Motor neuron (in vitro differentiated cells): ENCODE measurements at regions not wholly inside any gene's neighbourhood (a gene's known extent, or its start where the extent isn't known, plus 50 kb on each side); places are given as distances from the start of the nearest gene placed in this dataset.

ENCODE experiments used
- ATAC-seq, 8 experiments: fragments of 200-7000 bp; cut with Tn5 transposase; replicated peaks in 6 of 8; 2 replicates each; pipeline ENCODE4 v1.8.0; 2021; ENCODE audit warnings: mild to moderate bottlenecking in 8 of 8, moderate library complexity in 8 of 8
- H3K27ac ChIP-seq, 2 donors: fragments of 250-450 bp; sonication (Bioruptor Pico); 2 replicates each; pipeline ENCODE4 v1.9.0; 2021; ENCODE audit warnings: antibody characterized with exemption in 2 of 2, mild to moderate bottlenecking in 2 of 2, moderate library complexity in 1 of 2
- H3K4me1 ChIP-seq, 2 donors: fragments of 250-450 bp; sonication (Bioruptor Pico); replicated peaks in 1 of 2; 2 replicates each; pipeline ENCODE4 v1.6.1; 2021; ENCODE audit warnings: antibody characterized with exemption in 2 of 2, mild to moderate bottlenecking in 2 of 2, moderate library complexity in 1 of 2
- H3K4me3 ChIP-seq, 5 donors: fragments of 250-450 bp; sonication (Bioruptor Pico); 2 replicates each; pipeline ENCODE4 v1.9.0; 2021; ENCODE audit warnings: antibody characterized with exemption in 5 of 5, mild to moderate bottlenecking in 5 of 5, moderate library complexity in 4 of 5
- WGBS, 10 experiments: fragments of 450-650 bp; shearing (Covaris generic); methylation state at CpG; one replicate each; pipeline ENCODE4 v1.0.0; 2022; 5-methylcytosine and 5-hydroxymethylcytosine counted together
- in situ Hi-C, 9 experiments: fragments of 400-800 bp; cut with MboI; loops; one replicate each; pipeline ENCODE4 v1.15.0; 2021; ENCODE audit warnings: low sequenced_read_pairs in 9 of 9, low pct_unique_long_range_greater_than_20kb in 2 of 9; ENCODE audit not compliant: unreplicated experiment in 9 of 9

DNA sequence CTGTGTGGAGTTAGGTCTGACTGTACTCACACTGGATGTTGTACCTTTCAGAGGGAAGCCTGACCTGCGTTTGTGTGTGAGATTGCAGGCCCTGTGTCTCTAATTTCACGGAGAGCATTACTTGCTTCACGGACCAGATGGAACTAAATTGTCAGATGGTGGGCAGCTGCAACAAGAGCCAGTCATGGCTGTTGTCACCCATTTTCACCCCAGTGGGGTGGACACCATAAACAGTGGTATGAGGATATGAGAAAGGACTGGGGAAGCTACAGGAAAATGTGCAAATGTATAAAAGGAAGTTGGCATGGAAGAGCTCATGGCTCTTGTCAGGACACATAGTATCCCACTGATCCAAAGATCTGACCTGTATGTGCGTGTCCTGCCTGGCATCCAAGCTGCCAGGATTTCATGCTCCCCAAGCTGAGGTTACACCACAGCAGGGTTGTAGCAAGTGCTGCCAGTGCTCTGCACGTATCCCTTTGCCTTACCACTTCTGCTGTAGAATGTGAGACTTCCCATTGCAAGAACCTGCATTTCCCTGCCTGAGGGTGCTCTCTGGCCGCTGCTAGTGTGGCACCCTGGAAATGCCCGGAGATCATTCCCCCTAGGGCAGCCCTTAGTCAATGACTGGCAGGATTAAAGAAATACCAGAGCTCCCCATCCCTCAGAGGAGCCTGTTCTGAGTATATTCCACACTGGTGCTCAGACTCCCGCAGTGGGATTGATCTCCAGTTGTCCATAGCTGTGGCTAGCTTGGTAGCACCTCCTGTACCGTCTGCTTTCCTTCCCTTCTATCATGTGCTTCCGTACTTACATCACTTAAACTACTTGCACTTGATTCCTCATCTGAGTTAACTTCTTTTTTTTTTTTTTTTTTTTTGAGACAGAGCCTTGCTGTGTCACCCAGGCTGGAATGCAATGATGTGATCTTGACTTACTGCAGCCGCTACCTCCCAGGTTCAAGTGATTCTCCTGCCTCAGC is 70.4 kb upstream of the TANC2 start:
- in situ Hi-C loops = no loop called here
- Histone ChIP-seq H3K27ac (no peak overlapping the region), H3K4me3 (no peak overlapping the region), H3K4me1 (peaks cover 20 to 21% of the 10 kb centered on the region in 2 donors)
- ATAC-seq = no peak
- WGBS, 10 experiments = 54 to 100% (median 89%) methylated on average over 1 to 9 of the region's 11 CpGs; no CpG with 5 or more reads in 1 of the 10 experiments

DNA sequence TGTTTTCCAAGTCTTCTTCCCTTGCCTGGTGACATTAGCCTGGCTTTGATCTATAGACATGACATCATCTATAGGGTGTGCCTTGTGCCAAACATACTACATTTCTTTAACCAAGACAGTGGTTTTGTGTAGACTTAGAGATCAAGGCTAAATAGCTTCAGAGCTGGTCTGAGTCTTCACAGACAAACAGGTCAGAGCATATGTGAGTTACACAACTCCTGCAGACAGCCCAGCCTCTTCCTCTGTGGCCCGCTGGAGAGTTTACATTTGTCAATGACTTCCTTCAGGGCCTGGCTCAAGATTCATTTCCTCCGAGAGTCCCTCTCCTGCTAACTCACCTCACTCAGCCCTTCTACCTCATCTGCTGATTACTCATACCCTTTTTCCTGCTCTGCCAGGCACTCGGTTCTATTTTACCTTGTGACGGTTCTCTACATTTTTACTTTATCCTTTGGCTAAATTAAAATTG is 73.1 kb upstream of the TANC2 start:
- peak overlapping the region in 1 of 2 donors; percentile 15 for H3K27ac ChIP-seq
- H3K4me1 ChIP-seq = peaks cover 20 to 21% of the 10 kb centered on the region in 2 donors
- in situ Hi-C loops = no loop called here
- H3K4me3 ChIP-seq = no peak overlapping the region
- peak; percentile 58 to 93 (median 88) for ATAC-seq
- WGBS, 10 experiments = 18 to 74% (median 49%) methylated on average over 1 to 4 of the region's 4 CpGs

DNA sequence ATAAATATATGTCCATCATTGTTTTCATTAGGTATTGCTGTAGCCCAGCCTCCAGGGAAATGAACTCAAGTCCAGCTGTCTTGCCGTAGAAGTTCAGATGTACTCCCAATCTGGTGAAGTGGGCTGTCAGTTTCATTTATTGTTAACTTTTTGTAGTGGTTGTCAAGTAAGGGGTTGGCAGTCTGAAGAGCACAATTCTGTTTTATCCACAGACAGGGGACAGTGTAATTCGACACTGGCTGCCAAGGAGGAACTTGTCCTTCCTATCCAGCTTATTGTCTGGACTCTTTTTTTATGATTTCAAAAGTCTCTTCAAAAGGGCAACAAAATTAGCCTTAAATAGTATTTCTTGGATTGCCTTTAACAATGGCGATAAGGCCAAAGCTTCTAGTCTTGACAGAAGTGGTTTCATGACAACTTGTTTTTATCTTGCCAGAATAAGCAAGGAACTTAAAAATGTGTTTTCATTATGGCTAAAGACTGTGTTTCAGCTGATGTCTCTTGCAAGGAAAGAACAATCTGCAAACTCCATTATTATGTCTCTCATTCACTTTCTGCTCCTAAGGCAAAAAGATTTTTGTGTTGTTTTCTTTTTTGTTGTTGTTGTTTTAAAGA is 73.9 kb upstream of the TANC2 start:
- in situ Hi-C loops = no loop called here

DNA sequence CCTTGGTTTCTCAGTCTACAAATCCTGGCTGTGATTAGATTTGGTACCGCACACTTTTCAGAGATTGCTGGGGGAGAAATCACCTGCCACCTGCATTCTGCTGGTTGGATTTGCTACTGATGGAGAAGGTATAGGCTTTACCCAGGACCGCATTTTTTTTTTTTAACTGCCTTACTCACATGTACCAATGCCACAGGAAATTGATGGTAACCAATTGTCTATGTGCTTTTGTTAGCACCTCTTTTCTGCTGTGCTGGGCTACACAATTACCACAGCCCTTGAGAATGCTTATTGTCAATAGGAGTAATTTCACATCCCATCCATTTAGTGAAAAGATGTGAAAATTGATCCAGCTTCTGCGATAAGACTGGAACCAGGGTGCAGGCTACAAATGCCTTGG is 74.4 kb upstream of the TANC2 start:
- WGBS, 10 experiments = 20 to 100% (median 83%) methylated on average over 1 to 3 of the region's 3 CpGs; no CpG with 5 or more reads in 3 of the 10 experiments
- H3K4me3 ChIP-seq = no peak overlapping the region
- peaks cover 20 to 21% of the 10 kb centered on the region in 2 donors for H3K4me1 ChIP-seq
- peak in 2 of 8 experiments; percentile 28 to 42 for ATAC-seq
- in situ Hi-C loops = no loop called here
- H3K27ac ChIP-seq = peak overlapping the region in 1 of 2 donors; percentile 10

More for the DNA sequence above, 73.9 kb upstream of the TANC2 start:
- Histone ChIP-seq H3K4me3 (no peak overlapping the region), H3K4me1 (peaks cover 20 to 21% of the 10 kb centered on the region in 2 donors), H3K27ac (peak overlapping the region in 1 of 2 donors; percentile 10)
- peak in 1 of 8 experiments; percentile 12 for ATAC-seq
- WGBS, 10 experiments = 24 to 82% (median 43%) methylated on average over 1 to 3 of the region's 3 CpGs; no CpG with 5 or more reads in 1 of the 10 experiments

DNA sequence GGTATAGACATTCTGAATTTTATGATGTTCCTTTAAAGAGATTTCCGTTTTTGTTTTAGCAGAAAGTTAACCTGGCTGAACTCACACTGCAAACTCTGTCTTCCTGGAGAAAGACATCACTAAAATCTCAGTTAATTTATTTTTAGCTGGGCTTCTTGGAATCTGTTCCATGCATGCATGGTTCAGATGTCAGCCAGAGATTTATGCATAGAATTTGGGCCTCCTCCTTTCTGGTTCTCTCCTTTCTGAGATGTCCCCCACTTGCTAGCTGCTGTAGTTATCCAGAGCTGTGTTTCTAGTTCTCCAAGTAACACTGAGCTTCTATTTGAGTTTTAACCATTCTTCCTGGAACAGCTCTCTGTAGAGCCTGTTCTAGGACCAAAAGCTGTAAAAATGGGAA is 77.3 kb upstream of the TANC2 start:
- no peak overlapping the region for H3K4me3 ChIP-seq
- WGBS, 10 experiments = 33 to 100% (median 86%) methylated on average over 1 of the region's 1 CpG; no CpG with 5 or more reads in 1 of the 10 experiments
- in situ Hi-C loops = no loop called here
- peaks cover 20 to 21% of the 10 kb centered on the region in 2 donors for H3K4me1 ChIP-seq
- H3K27ac ChIP-seq = no peak overlapping the region
- ATAC-seq = peak in 2 of 8 experiments; percentile 53 to 75

DNA sequence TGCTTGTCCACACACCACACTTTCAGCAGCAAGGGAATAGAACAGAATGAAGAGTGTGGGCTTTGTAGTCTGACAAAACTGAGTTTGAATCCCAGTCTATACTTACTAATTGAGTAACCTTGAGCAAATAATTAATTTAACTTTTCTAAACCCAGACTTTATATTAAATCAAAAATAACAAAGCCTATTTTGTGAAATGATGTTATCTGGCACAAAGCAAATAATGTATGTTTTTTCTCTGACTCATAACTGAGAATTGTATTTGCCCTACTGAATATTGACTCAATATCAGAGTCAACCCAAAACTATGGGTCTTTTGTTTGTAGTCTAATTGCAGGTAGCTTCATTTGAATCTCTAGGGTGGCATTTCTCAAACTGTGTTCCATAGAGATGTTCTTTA is 77.9 kb upstream of the TANC2 start:
- no peak for ATAC-seq
- Histone ChIP-seq H3K27ac (no peak overlapping the region), H3K4me1 (peaks cover 18 to 19% of the 10 kb centered on the region in 2 donors), H3K4me3 (no peak overlapping the region)
- in situ Hi-C loops = no loop called here

DNA sequence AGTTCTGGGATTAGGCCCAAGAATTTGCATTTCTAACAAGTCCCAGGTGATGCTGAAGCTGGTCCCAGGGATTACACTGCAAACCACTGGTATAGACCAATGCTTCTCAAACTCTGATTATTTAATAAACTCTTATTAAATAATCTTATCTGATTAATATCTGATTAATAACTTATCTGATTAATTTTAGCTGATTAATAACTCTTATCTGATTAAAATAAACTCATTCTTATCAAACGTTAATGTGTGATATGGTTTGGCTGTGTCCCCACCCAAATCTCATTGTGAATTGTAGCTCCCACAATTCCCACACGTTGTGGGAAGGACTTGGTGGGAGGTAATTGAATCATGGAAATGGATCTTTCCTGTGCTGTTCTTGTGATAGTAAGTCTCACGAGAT is 78.6 kb upstream of the TANC2 start:
- ATAC-seq = no peak
- Histone ChIP-seq H3K27ac (no peak overlapping the region), H3K4me3 (no peak overlapping the region), H3K4me1 (peaks cover 11 to 12% of the 10 kb centered on the region in 2 donors)
- 50 to 90% (median 80%) methylated on average over 1 to 3 of the region's 3 CpGs; no CpG with 5 or more reads in 1 of the 10 experiments for WGBS, 10 experiments
- in situ Hi-C loops = no loop called here

DNA sequence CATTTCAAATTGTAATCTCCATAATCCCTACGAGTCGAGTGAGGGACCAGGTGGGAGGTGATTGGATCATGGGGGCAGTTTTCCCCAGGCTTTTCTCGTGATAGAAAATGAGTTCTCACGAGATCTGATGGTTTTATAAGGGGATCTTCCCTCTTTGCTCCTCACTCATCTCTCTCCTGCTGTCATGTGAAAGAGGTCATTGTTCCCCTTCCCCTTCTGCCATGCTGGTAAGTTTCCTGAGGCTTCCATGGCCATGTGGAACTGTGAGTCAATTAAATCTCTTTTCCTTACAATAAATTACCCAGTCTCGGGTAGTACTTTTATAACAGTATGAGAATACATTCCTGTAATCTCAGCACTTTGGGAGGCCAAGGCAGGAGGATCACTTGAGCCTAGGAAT is 76.7 kb upstream of the MARCHF10 start:
- H3K4me3 ChIP-seq = no peak overlapping the region
- in situ Hi-C loops = no loop called here
- no peak overlapping the region for H3K27ac ChIP-seq
- no peaks in the 10 kb centered on the region for H3K4me1 ChIP-seq
- ATAC-seq = no peak
- WGBS, 10 experiments = 50 to 100% (median 71%) methylated on average over 1 to 5 of the region's 5 CpGs; no CpG with 5 or more reads in 1 of the 10 experiments

DNA sequence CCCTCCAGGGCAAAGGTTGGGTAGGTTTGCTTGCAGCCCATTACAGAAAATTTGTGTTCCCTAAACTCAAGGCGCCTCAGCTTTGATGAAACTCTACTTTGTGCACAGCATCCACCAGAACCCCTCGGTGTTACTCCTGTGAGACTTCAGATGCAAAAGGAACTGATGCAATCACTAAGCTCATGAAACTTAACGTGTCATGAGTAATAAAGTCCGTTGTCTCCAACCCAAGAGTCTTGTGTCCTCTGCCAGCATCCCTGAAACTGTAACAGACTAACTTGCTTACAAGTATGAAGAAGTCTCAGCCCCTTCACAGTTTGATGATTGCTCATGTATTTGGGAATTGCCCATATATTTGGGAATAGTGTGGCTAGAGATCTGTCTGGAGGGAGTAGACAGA is 74.8 kb upstream of the MARCHF10 start:
- Histone ChIP-seq H3K4me1 (no peaks in the 10 kb centered on the region), H3K27ac (no peak overlapping the region), H3K4me3 (no peak overlapping the region)
- ATAC-seq = peak in 1 of 8 experiments; percentile 29
- 40 to 100% (median 80%) methylated on average over 1 to 4 of the region's 4 CpGs; no CpG with 5 or more reads in 4 of the 10 experiments for WGBS, 10 experiments
- in situ Hi-C loops = no loop called here

DNA sequence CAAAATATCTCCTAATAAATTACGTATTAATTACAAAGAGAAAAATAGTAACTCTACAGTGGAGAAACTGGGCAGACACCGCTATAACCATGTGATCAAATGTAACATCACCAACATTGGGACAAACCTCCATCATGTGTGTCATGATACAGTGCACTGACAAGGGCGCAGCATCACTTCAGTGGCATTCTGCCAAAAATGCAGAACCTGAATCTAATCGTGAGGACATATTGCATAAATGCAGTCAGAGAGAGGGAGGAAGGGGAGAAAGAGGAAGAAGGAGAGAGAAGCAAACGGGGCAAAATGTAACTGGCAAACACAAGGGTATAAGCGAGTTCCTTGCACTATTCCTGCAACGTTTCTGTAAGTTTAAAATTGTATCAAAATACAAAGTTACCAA is 74.2 kb upstream of the MARCHF10 start:
- WGBS, 10 experiments = 63 to 93% (median 82%) methylated on average over 3 to 7 of the region's 7 CpGs
- no peak for ATAC-seq
- Histone ChIP-seq H3K27ac (no peak overlapping the region), H3K4me3 (no peak overlapping the region), H3K4me1 (no peaks in the 10 kb centered on the region)
- in situ Hi-C loops = no loop called here

DNA sequence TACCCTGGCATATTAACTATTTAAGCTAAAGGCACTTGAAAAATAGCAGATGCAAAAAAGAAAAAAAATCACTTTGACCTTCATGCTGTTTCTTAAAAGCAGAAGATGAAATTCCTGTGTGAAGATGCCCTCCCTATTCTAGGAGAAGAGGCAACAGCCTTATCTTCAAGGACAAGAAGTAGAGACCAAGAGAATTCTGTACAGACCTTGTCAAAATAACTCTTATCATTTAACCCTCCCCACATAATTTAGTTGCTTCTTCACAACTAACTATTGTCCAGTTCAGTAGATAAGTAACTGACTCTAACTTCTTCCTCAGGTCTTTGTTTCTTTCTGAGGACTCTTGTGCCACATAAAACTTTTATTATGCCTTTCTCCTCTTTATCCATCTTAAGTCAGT is 72.0 kb upstream of the MARCHF10 start:
- in situ Hi-C loops = no loop called here
- no peak overlapping the region for H3K4me3 ChIP-seq

DNA sequence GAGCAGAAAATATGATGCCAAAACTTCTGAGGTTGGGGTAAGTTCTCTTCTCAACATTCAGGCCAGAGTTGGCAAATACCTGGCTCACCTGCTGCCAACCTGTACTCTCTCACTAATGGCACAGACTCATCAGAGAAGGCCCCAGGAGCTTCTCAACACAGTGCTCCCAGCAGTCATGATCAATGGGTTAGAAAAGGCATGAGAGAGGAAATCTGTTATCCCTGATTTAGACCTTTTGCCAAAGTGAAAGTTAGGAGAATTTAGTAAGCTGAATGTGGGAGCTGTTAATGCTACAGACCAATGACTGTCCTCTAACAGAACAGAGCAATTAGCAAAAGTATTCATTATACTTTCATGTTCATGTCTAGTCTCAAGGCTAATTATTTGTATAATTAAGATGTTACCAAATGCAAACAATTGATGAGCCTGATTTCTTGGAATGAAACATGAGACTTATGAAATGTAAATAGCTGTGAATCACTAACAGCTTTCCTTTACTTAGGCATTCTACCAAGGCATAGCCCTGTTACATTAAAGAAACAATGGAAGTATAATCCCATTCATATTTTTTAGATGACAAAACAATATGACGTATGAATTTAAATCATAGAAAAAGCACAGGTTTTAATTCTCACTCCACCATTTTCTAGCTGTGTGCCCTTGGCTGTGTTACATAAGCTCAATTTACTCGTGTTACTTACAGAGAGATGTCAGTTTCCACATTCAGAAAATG is 68.7 kb upstream of the MARCHF10 start:
- in situ Hi-C loops = no loop called here
- ATAC-seq = peak in 3 of 8 experiments; percentile 72 to 91 (median 78)
- Histone ChIP-seq H3K4me3 (no peak overlapping the region), H3K27ac (no peak overlapping the region), H3K4me1 (no peaks in the 10 kb centered on the region)
- WGBS, 10 experiments = 28 to 100% (median 70%) methylated on average over 1 to 2 of the region's 2 CpGs; no CpG with 5 or more reads in 1 of the 10 experiments

More for the DNA sequence above, 72.0 kb upstream of the MARCHF10 start:
- no peaks in the 10 kb centered on the region for H3K4me1 ChIP-seq
- H3K27ac ChIP-seq = no peak overlapping the region
- ATAC-seq = no peak

DNA sequence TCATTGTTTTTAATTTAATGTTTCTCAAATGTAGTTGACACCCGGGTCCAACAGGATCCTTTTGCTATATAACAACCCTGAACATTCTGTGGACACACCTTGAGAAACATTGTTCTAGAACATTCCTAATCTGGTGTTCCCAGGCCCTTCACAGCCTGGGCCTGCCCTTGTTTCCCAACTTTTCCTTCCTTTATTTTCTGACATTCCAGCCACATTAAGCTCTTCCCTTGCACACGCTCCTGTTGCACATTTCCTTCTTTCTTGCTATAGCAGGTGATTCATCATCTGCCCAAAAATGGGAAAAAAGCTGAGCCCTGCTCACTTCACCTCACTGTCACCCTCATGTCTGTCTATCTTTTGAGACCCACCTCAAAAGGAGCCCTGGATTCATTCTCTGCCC is 67.9 kb upstream of the MARCHF10 start:
- in situ Hi-C loops = no loop called here
- WGBS, 10 experiments = 72 to 100% (median 91%) methylated on average over 1 to 2 of the region's 2 CpGs; no CpG with 5 or more reads in 3 of the 10 experiments
- H3K27ac ChIP-seq = no peak overlapping the region
- ATAC-seq = no peak
- peaks cover under 1 to 2% of the 10 kb centered on the region in 2 donors for H3K4me1 ChIP-seq
- H3K4me3 ChIP-seq = no peak overlapping the region
